ENCODE measurements at regions not wholly inside any gene's neighbourhood (a gene's known extent, or its start where the extent isn't known, plus 50 kb on each side); places are given as distances from the start of the nearest gene placed in this dataset.

GRCh38 chr2:48176876-48177275 lies 137.6 kb upstream of the FOXN2 start:
- Mint-ChIP-seq H3K4me3 (no peak overlapping the region), H3K27me3 (ENCODE audit: insufficient read depth, low read depth, poor library complexity) (no peaks in the 10 kb centered on the region), H3K27ac (no peak overlapping the region), H3K4me1 (no peaks in the 10 kb centered on the region), H3K36me3 (ENCODE audit: low read depth) (no peaks in the 10 kb centered on the region), H3K9me3 (no peaks in the 10 kb centered on the region; the same call in 1 of the 3 replicates)
- Histone ChIP-seq H3K36me3 (ENCODE audit: insufficient read depth) (no peaks in the 10 kb centered on the region), H3K4me1 (ENCODE audit: insufficient read depth) (no peaks in the 10 kb centered on the region), H3K79me2 (replicated peaks; ENCODE audit: insufficient read depth) (no peaks in the 10 kb centered on the region), H4K20me1 (replicated peaks; ENCODE audit: insufficient read depth) (no peaks in the 10 kb centered on the region), H2AFZ (no peak overlapping the region), H3F3A (replicated peaks; ENCODE audit: low read depth) (no peaks in the 10 kb centered on the region), H3K27me3 (ENCODE audit: insufficient read depth) (no peaks in the 10 kb centered on the region), H3K9me2 (ENCODE audit: insufficient read depth) (peaks cover 8% of the 10 kb centered on the region), H3K4me2 (no peak overlapping the region), H3K4me3 (no peak overlapping the region), H3K27ac (ENCODE audit: low read depth) (no peak overlapping the region)
- TF ChIP-seq STAT1 (IDR thresholded peaks at IDR 0.05; ENCODE audit: unreplicated experiment) (no peak), ZNF331 (CRISPR knock-in tag; IDR thresholded peaks at IDR 0.05; ENCODE audit: low read depth) (no peak)
- no peak for ATAC-seq
- no peak for DNase-seq (ENCODE audit: low spot score)

- Mint-ChIP-seq H3K4me3 (no peak overlapping the region), H3K27me3 (ENCODE audit: insufficient read depth, low read depth, poor library complexity) (no peaks in the 10 kb centered on the region), H3K4me1 (no peaks in the 10 kb centered on the region; the same call in 2 of the 3 replicates), H3K36me3 (ENCODE audit: low read depth) (no peaks in the 10 kb centered on the region), H3K27ac (no peak overlapping the region), H3K9me3 (no peaks in the 10 kb centered on the region; the same call in 1 of the 3 replicates)
- Histone ChIP-seq H3K27ac (ENCODE audit: low read depth) (no peak overlapping the region), H3K27me3 (ENCODE audit: insufficient read depth) (no peaks in the 10 kb centered on the region), H3K4me3 (no peak overlapping the region), H2AFZ (no peak overlapping the region), H3K4me2 (no peak overlapping the region), H3K79me2 (replicated peaks; ENCODE audit: insufficient read depth) (no peaks in the 10 kb centered on the region), H3K9me2 (ENCODE audit: insufficient read depth) (peaks cover 8% of the 10 kb centered on the region), H3K4me1 (ENCODE audit: insufficient read depth) (no peaks in the 10 kb centered on the region), H3K36me3 (ENCODE audit: insufficient read depth) (no peaks in the 10 kb centered on the region), H3F3A (replicated peaks; ENCODE audit: low read depth) (no peaks in the 10 kb centered on the region), H4K20me1 (replicated peaks; ENCODE audit: insufficient read depth) (no peaks in the 10 kb centered on the region)
- no peak for ATAC-seq
- DNase-seq (ENCODE audit: low spot score): no peak
- TF ChIP-seq STAT1 (IDR thresholded peaks at IDR 0.05; ENCODE audit: unreplicated experiment) (no peak), POLR2AphosphoS5 (IDR thresholded peaks at IDR 0.05; ENCODE audit: low read depth) (no peak), CREB1 (CRISPR knock-in tag; IDR thresholded peaks at IDR 0.05; ENCODE audit: low read depth) (no peak)
These were observed 135.9 kb upstream of the FOXN2 start for GRCh38 chr2:48178611-48179010.

- Histone ChIP-seq H3K4me2 (no peak overlapping the region), H3K79me2 (replicated peaks; ENCODE audit: insufficient read depth) (no peaks in the 10 kb centered on the region), H2AFZ (peak overlapping the region; percentile 38; the same call in 1 of the 2 replicates), H3K4me3 (no peak overlapping the region), H3K27ac (ENCODE audit: low read depth) (no peak overlapping the region), H4K20me1 (replicated peaks; ENCODE audit: insufficient read depth) (no peaks in the 10 kb centered on the region), H3K9me2 (ENCODE audit: insufficient read depth) (peaks cover 8% of the 10 kb centered on the region), H3K36me3 (ENCODE audit: insufficient read depth) (no peaks in the 10 kb centered on the region), H3F3A (replicated peaks; ENCODE audit: low read depth) (no peaks in the 10 kb centered on the region), H3K4me1 (ENCODE audit: insufficient read depth) (peaks cover 5% of the 10 kb centered on the region), H3K27me3 (ENCODE audit: insufficient read depth) (no peaks in the 10 kb centered on the region)
- H3K27ac Mint-ChIP-seq: no peak overlapping the region
- TF ChIP-seq ZNF462 (CRISPR knock-in tag; IDR thresholded peaks at IDR 0.05) (no peak), REST (IDR thresholded peaks at IDR 0.05; ENCODE audit: unreplicated experiment) (no peak), ZNF114 (CRISPR knock-in tag; IDR thresholded peaks at IDR 0.05) (no peak)
- H3K4me3 Mint-ChIP-seq: no peak overlapping the region
- H3K9me3 Mint-ChIP-seq: no peaks in the 10 kb centered on the region; the same call in 1 of the 3 replicates
- H3K27me3 Mint-ChIP-seq (ENCODE audit: insufficient read depth, low read depth, poor library complexity): no peaks in the 10 kb centered on the region
- ATAC-seq: no peak
- H3K4me1 Mint-ChIP-seq: peaks cover 5% of the 10 kb centered on the region
- no peaks in the 10 kb centered on the region for H3K36me3 Mint-ChIP-seq (ENCODE audit: low read depth)
- DNase-seq (ENCODE audit: low spot score): no peak
These were observed 133.9 kb upstream of the FOXN2 start for GRCh38 chr2:48180557-48180956.

All from GM23338 (cell line).